H1 (cell line): ENCODE measurements at regions not wholly inside any gene's neighbourhood (a gene's known extent, or its start where the extent isn't known, plus 50 kb on each side); places are given as distances from the start of the nearest gene placed in this dataset.

ENCODE experiments used
- CTCF ChIA-PET: fragments of 300-600 bp; sonication (Branson Sonifier 250); formaldehyde crosslinking; loops from one replicate; lab custom pipeline; 2021; ENCODE audit not compliant: partially characterized antibody; lab: Charles Lee
- POLR2A ChIA-PET: fragments of 300-600 bp; sonication (Branson Sonifier 250); formaldehyde crosslinking; loops from one replicate; lab custom pipeline; 2021; ENCODE audit warnings: inconsistent platforms; ENCODE audit not compliant: partially characterized antibody; lab: Charles Lee
- DNase-seq, 2 experiments: peaks; one replicate each; pipeline versions ENCODE4 v3.0.0 to v3.0.0-alpha.2; 2010 to 2022; ENCODE audit warnings: low spot score in 2 of 2, low read depth in 1 of 2, mixed read lengths in 1 of 2
- FAIRE-seq: peaks from 2 replicates; lab custom pipeline; 2011; peaks lifted over from hg19 to GRCh38; lab: Jason Lieb, UNC
- H2AFZ ChIP-seq: 2 replicates; pipeline ENCODE4 v1.8.1; 2012; ENCODE audit warnings: low read length, inconsistent platforms
- H2AK5ac ChIP-seq: 2 replicates; pipeline ENCODE4 v1.6.1; 2013; ENCODE audit warnings: low read depth, low read length
- H2BK120ac ChIP-seq: replicated peaks from 2 replicates; pipeline ENCODE3; 2013; ENCODE audit warnings: low read depth, low read length, inconsistent platforms
- H2BK12ac ChIP-seq: 2 replicates; pipeline ENCODE4 v1.6.1; 2013; ENCODE audit warnings: low read depth, low read length
- H2BK15ac ChIP-seq: 2 replicates; pipeline ENCODE4 v1.6.1; 2013; ENCODE audit warnings: low read length
- H2BK20ac ChIP-seq: 2 replicates; pipeline ENCODE4 v1.6.1; 2013; ENCODE audit warnings: low read length
- H2BK5ac ChIP-seq: 2 replicates; pipeline ENCODE4 v1.6.1; 2013; ENCODE audit warnings: low read depth, low read length
- H3K14ac ChIP-seq: 2 replicates; pipeline ENCODE4 v1.6.1; 2013; ENCODE audit warnings: inconsistent platforms; ENCODE audit not compliant: insufficient read length
- H3K18ac ChIP-seq: 2 replicates; pipeline ENCODE4 v1.6.1; 2013; ENCODE audit warnings: low read length; ENCODE audit errors: extremely low read depth
- H3K23ac ChIP-seq: 2 replicates; pipeline ENCODE4 v1.6.1; 2013; ENCODE audit warnings: inconsistent platforms; ENCODE audit not compliant: insufficient read length
- H3K23me2 ChIP-seq: 2 replicates; pipeline ENCODE4 v1.6.1; 2013; ENCODE audit warnings: low read depth, low read length
- H3K27ac ChIP-seq: 2 replicates; pipeline ENCODE4 v1.6.1; 2011; ENCODE audit warnings: low read depth, low read length, inconsistent platforms
- H3K27me3 ChIP-seq, 4 experiments: replicated peaks in 1 of 4; 1 replicate in 1 of 4; 2 replicates in 3 of 4; pipeline versions ENCODE4 v1.6.1 to v1.8.1; 2011 to 2013; ENCODE audit warnings: low read length in 3 of 4, mild to moderate bottlenecking in 3 of 4, inconsistent platforms in 2 of 4, mixed read lengths in 2 of 4, moderate library complexity in 1 of 4; ENCODE audit not compliant: control insufficient read depth in 3 of 4, insufficient read depth in 3 of 4; ENCODE audit errors: extremely low read depth in 1 of 4
- H3K36me3 ChIP-seq, 4 experiments: 2 replicates each; pipeline versions ENCODE4 v1.6.1 to v1.8.1; 2011 to 2013; ENCODE audit warnings: mild to moderate bottlenecking in 4 of 4, low read length in 3 of 4, moderate library complexity in 2 of 4, control low read depth in 1 of 4, inconsistent platforms in 1 of 4; ENCODE audit not compliant: insufficient read depth in 4 of 4, control insufficient read depth in 2 of 4
- H3K4ac ChIP-seq: replicated peaks from 2 replicates; pipeline ENCODE3; 2013; ENCODE audit warnings: low read length, low read depth, mixed read lengths, inconsistent platforms; ENCODE audit not compliant: insufficient read length
- H3K4me1 ChIP-seq, 4 experiments: replicated peaks in 1 of 4; 1 replicate in 1 of 4; 2 replicates in 3 of 4; pipeline versions ENCODE4 v1.6.1 to v1.8.1; 2011 to 2013; ENCODE audit warnings: low read length in 3 of 4, inconsistent platforms in 2 of 4, mixed read lengths in 1 of 4; ENCODE audit not compliant: insufficient read depth in 4 of 4, control insufficient read depth in 3 of 4
- H3K4me2 ChIP-seq, 2 experiments: 2 replicates each; pipeline versions ENCODE4 v1.6.1 to v1.8.1; 2011 to 2013; ENCODE audit warnings: low read depth in 2 of 2, low read length in 2 of 2, control low read depth in 1 of 2, inconsistent platforms in 1 of 2, mild to moderate bottlenecking in 1 of 2; ENCODE audit not compliant: insufficient read depth in 1 of 2
- H3K4me3 ChIP-seq, 4 experiments: fragments of 200-600, 300-600 bp in 1 of 4; sonication (generic), shearing (Covaris generic), sonication (Bioruptor Twin) in 1 of 4; 2 replicates each; pipeline versions ENCODE4 v1.5.1 to v1.8.1; 2011 to 2016; ENCODE audit warnings: low read length in 4 of 4, low read depth in 3 of 4, control low read depth in 2 of 4, inconsistent platforms in 2 of 4, mild to moderate bottlenecking in 2 of 4, mixed read lengths in 1 of 4, moderate library complexity in 1 of 4; ENCODE audit not compliant: insufficient read depth in 2 of 4; ENCODE audit errors: extremely low read depth in 1 of 4
- H3K56ac ChIP-seq: replicated peaks from 2 replicates; pipeline ENCODE3; 2013; ENCODE audit warnings: low read depth, mild to moderate bottlenecking, mixed read lengths, low read length, inconsistent platforms; ENCODE audit not compliant: insufficient read length
- H3K79me1 ChIP-seq: 2 replicates; pipeline ENCODE4 v1.6.1; 2013; ENCODE audit warnings: low read depth, low read length, control low read depth
- H3K79me2 ChIP-seq, 2 experiments: 2 replicates each; pipeline versions ENCODE4 v1.6.1 to v1.8.1; 2012 to 2013; ENCODE audit warnings: low read length in 2 of 2, mild to moderate bottlenecking in 2 of 2, inconsistent platforms in 1 of 2; ENCODE audit not compliant: insufficient read depth in 2 of 2, control insufficient read depth in 1 of 2
- H3K9ac ChIP-seq, 4 experiments: replicated peaks in 1 of 4; 1 replicate in 1 of 4; 2 replicates in 3 of 4; pipeline versions ENCODE4 v1.6.1 to v1.8.1; 2011 to 2013; ENCODE audit warnings: low read depth in 3 of 4, low read length in 3 of 4, control low read depth in 2 of 4, mild to moderate bottlenecking in 2 of 4, moderate library complexity in 2 of 4, inconsistent platforms in 1 of 4; ENCODE audit errors: extremely low read depth in 1 of 4
- H3K9me3 ChIP-seq, 2 experiments: 2 replicates each; pipeline versions ENCODE4 v1.6.1 to v1.8.1; 2012 to 2013; ENCODE audit warnings: mild to moderate bottlenecking in 2 of 2, moderate library complexity in 2 of 2, control low read depth in 1 of 2, inconsistent platforms in 1 of 2, low read depth in 1 of 2, low read length in 1 of 2, mixed read lengths in 1 of 2; ENCODE audit not compliant: insufficient read depth in 2 of 2
- H4K20me1 ChIP-seq, 2 experiments: replicated peaks in 1 of 2; 2 replicates each; pipeline versions ENCODE3 to v1.8.1; 2011 to 2013; ENCODE audit warnings: inconsistent platforms in 2 of 2, low read length in 2 of 2, mild to moderate bottlenecking in 1 of 2; ENCODE audit not compliant: insufficient read depth in 2 of 2, control insufficient read depth in 1 of 2
- H4K5ac ChIP-seq: 2 replicates; pipeline ENCODE4 v1.6.1; 2013; ENCODE audit warnings: low read length, low read depth, mixed read lengths, inconsistent platforms; ENCODE audit not compliant: insufficient read length
- H4K8ac ChIP-seq: 2 replicates; pipeline ENCODE4 v1.8.0; 2013; ENCODE audit warnings: mild to moderate bottlenecking, moderate library complexity, low read length, inconsistent platforms; ENCODE audit not compliant: insufficient read depth; ENCODE audit errors: extremely low read depth
- H4K91ac ChIP-seq: replicated peaks from 2 replicates; pipeline ENCODE3; 2013; ENCODE audit warnings: low read length, mixed read lengths, inconsistent platforms; ENCODE audit not compliant: insufficient read length
- CREB1 ChIP-seq: IDR thresholded peaks from 2 replicates; pipeline ENCODE4 v1.6.1; 2012; ENCODE audit warnings: inconsistent platforms
- EGR1 ChIP-seq: IDR thresholded peaks from 2 replicates; pipeline ENCODE4 v1.6.1; 2011; ENCODE audit warnings: low read depth, low read length, borderline replicate concordance
- EZH2 ChIP-seq: fragments of 200-600 bp; sonication (generic); IDR thresholded peaks from 2 replicates; pipeline ENCODE4 v1.7.1; 2012; ENCODE audit warnings: low read depth, mild to moderate bottlenecking, moderate library complexity, low read length, inconsistent platforms; ENCODE audit not compliant: severe bottlenecking
- FOSL1 ChIP-seq: IDR thresholded peaks from 2 replicates; pipeline ENCODE4 v1.6.1; 2011; ENCODE audit warnings: mild to moderate bottlenecking, low read depth, low read length, moderate library complexity; ENCODE audit not compliant: insufficient read depth
- MAFK ChIP-seq: IDR thresholded peaks from 2 replicates; pipeline ENCODE4 v1.6.1; 2012; ENCODE audit warnings: low read depth, mild to moderate bottlenecking, improper control_type of control experiment, low read length
- NANOG ChIP-seq: IDR thresholded peaks from 2 replicates; pipeline ENCODE4 v1.6.1; 2011; ENCODE audit warnings: low read length, low read depth, mild to moderate bottlenecking, inconsistent platforms; ENCODE audit not compliant: insufficient read depth, poor library complexity, severe bottlenecking
- NRF1 ChIP-seq: IDR thresholded peaks from 2 replicates; pipeline ENCODE4 v1.6.1; 2011; ENCODE audit warnings: mild to moderate bottlenecking, low read depth, low read length, improper control_type of control experiment
- PHF8 ChIP-seq: fragments of 200-600 bp; sonication (generic); conservative IDR thresholded peaks from 2 replicates; pipeline ENCODE4 v1.7.1; 2012; ENCODE audit warnings: low read depth, mild to moderate bottlenecking, inconsistent platforms, low read length, moderate library complexity
- POLR2AphosphoS5 ChIP-seq: IDR thresholded peaks from 2 replicates; pipeline ENCODE4 v1.6.1; 2011; ENCODE audit warnings: low read depth, low read length
- RNF2 ChIP-seq: fragments of 200-900, 300-1000 bp; sonication (generic); IDR thresholded peaks from 2 replicates; pipeline ENCODE4 v1.7.1; 2016; ENCODE audit warnings: borderline replicate concordance, low read depth, mild to moderate bottlenecking, antibody characterized with exemption, low read length; ENCODE audit not compliant: poor library complexity, severe bottlenecking; ENCODE audit errors: missing control alignments
- RXRA ChIP-seq: IDR thresholded peaks from 2 replicates; pipeline ENCODE4 v1.6.1; 2011; ENCODE audit warnings: low read depth, mild to moderate bottlenecking, low read length, moderate library complexity; ENCODE audit not compliant: insufficient read depth
- SIN3A ChIP-seq, 2 experiments: IDR thresholded peaks in 1 of 2; conservative IDR thresholded peaks in 1 of 2; 2 replicates each; pipeline ENCODE4 v1.6.1; 2011 to 2012; ENCODE audit warnings: low read length in 2 of 2, improper control_type of control experiment in 1 of 2, low read depth in 1 of 2, mild to moderate bottlenecking in 1 of 2
- YY1 ChIP-seq: IDR thresholded peaks from 2 replicates; pipeline ENCODE4 v1.6.1; 2011; ENCODE audit warnings: low read depth, mild to moderate bottlenecking, low read length
- WGBS, 2 experiments: shearing (Covaris generic) in 1 of 2; methylation state at CpG; one replicate each; pipeline versions ENCODE4 v1.1.6 to v1.1.7; 2013 to 2015; ENCODE audit warnings: low lambda C conversion rate in 2 of 2, mixed read lengths in 2 of 2, inconsistent platforms in 1 of 2, low coverage in 1 of 2, missing lambda C conversion rate in 1 of 2; ENCODE audit not compliant: insufficient replicate concordance in 2 of 2, insufficient coverage in 1 of 2, insufficient read length in 1 of 2; ENCODE audit errors: extremely low coverage in 1 of 2, missing lambda C conversion rate in 1 of 2; 5-methylcytosine and 5-hydroxymethylcytosine counted together
- TF ChIP-seq, protein P1 (sequence below): IDR thresholded peaks from 2 replicates; pipeline ENCODE4 v1.6.1; 2012; ENCODE audit warnings: inconsistent platforms

DNA sequence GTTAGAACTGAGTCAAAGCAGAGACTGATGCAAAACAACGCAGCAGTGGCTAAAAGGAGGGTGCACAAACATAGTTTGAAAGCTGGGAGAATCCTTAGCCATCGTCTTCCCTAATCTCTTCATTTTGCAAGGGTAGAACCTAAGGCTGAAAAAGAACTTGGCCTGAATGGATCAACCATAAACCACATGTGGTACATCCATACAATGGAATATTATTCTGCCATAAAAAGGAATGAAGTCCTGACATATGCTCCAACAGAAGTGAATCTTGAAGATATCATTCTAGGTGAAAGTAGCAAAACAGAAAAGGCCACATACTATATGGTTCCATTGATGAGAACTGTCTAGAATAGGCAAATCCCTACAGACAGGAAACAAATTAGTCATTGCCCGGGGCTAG, 330.3 kb upstream of the NPVF start:
- DNase-seq (no peak), FAIRE-seq (no peak)
- Histone ChIP-seq H3K56ac (no peak overlapping the region), H4K20me1 (no peaks in the 10 kb centered on the region), H2BK5ac (no peak overlapping the region), H2BK20ac (no peak overlapping the region), H3K4me2 (no peak overlapping the region), H4K8ac (no peak overlapping the region), H3K79me1 (no peaks in the 10 kb centered on the region), H2BK15ac (no peak overlapping the region), H3K23me2 (no peaks in the 10 kb centered on the region; the same call in 1 of the 2 replicates), H2BK120ac (no peak overlapping the region), H3K4me1 (peaks cover 0 to 10% (median under 1%) of the 10 kb centered on the region in 4 experiments; a peak in 3 of 7 replicates), H3K9me3 (no peaks in the 10 kb centered on the region), H2AFZ (no peak overlapping the region), H4K5ac (no peak overlapping the region), H2AK5ac (no peak overlapping the region), H3K14ac (no peak overlapping the region), H3K4me3 (no peak overlapping the region), H2BK12ac (no peak overlapping the region), H3K18ac (no peak overlapping the region), H3K23ac (no peak overlapping the region), H4K91ac (no peak overlapping the region), H3K79me2 (no peaks in the 10 kb centered on the region), H3K36me3 (no peaks in the 10 kb centered on the region), H3K9ac (no peak overlapping the region), H3K27me3 (no peaks in the 10 kb centered on the region), H3K4ac (no peak overlapping the region), H3K27ac (no peak overlapping the region)
- 98% methylated on average over 3 of the region's 3 CpGs; no CpG with 5 or more reads in 1 of the 2 experiments for WGBS, 2 experiments
- CTCF ChIA-PET = interaction anchor here (1.2 kb wide), 1 partner anchor 167 kb away, joined by 3 read pairs; no protein-coding TSS in a partner anchor
- POLR2A ChIA-PET = no interaction called here
- TF ChIP-seq EZH2 (no peak), MAFK (no peak), NRF1 (no peak), PHF8 (no peak), CREB1 (no peak), RNF2 (no peak), NANOG (no peak), POLR2AphosphoS5 (no peak), EGR1 (no peak), SIN3A (conservative IDR thresholded peaks at IDR 0.05 in 1 of 2, IDR thresholded peaks at IDR 0.05 in 1 of 2; ENCODE audit: low read depth in 1 of 2, low read length in 2 of 2) (no peak), YY1 (no peak), FOSL1 (no peak), RXRA (no peak)
- TF ChIP-seq, protein P1, sequence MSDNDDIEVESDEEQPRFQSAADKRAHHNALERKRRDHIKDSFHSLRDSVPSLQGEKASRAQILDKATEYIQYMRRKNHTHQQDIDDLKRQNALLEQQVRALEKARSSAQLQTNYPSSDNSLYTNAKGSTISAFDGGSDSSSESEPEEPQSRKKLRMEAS = no peak
